NCI-H524 treated with DMSO at 0.1 percent for 48 hours (cell line): ENCODE measurements at regions not wholly inside any gene's neighbourhood (a gene's known extent, or its start where the extent isn't known, plus 50 kb on each side); places are given as distances from the start of the nearest gene placed in this dataset.
"Not testable (repeated sequence)": the region's sequence is repeated elsewhere in the genome, so short reads cannot be mapped to it uniquely, and the experiment has no call there.

Experiments used
- DNase-seq: peaks from one replicate; lab custom pipeline; 2025; lab: John Stamatoyannopoulos, UW

DNA sequence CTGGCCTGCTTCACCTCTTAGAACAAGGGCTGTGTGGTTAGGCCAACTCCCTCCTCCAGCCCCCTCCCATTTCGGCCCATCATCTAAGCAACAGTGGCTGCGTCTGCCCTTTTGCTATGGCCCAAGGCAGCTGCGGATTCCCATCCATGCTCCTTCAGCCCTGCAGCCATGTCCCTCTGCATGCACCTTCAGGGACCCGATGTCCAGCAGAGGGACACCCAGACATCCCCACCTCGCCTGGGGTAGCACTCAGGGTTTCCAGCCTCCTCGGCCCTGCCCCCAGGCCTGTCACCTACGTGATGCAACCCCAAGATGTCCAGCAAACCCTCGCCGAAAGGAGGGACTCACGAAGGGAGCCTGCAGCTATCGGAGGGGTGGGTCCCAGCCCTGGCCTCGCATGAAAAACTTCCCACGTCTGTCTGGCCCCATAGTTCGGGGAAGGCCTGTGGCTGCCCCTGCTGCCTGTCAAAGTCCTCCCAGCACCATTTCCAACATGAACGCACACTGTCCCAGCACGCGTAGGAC lies 194.4 kb downstream of the CTTN start:
- DNase-seq = no peak

DNA sequence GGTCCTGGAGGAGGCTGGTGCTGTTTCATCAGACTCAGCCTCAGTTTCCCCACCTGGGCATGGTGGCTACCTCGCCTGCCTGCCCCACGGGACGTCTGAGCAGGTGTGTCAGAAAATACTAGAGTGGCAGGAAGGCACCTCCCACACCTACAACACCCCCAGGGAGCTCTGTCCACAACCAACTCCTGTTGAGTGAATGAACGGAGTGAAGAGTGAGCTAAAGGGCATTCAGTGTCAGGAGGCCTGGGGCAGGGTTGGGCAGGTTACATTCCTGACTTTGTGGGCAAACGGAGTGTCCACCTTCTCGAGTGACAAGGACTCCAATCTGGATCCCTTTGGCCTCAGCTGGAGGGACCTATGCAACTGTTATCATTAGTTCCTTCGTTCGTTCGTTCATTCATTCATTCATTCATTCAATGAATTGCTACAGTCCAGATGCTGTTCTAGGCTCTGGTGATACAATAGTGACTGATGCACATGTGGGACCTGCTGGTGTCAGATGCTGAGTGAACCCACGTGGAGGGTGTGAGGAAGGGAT lies 195.2 kb downstream of the CTTN start:
- DNase-seq = no peak

DNA sequence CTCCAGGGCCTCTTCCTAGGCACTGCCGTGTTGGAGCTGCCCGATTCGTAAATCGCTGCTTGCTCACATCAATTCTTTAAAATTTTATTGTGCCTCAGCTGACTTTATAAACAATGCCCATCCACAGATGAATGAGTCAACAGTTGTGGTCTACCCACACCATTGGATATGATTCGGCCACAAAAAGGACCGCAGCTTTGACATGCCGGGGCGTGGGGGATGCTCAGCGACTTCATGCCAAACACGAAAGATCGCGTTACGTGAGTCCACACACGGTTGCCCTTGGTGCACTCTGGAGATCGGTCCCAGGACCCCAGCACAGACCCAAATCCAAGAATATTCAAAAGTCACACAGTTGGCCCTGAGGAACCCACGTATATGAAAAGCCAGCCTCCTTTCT lies 195.7 kb downstream of the CTTN start:
- no peak for DNase-seq

DNA sequence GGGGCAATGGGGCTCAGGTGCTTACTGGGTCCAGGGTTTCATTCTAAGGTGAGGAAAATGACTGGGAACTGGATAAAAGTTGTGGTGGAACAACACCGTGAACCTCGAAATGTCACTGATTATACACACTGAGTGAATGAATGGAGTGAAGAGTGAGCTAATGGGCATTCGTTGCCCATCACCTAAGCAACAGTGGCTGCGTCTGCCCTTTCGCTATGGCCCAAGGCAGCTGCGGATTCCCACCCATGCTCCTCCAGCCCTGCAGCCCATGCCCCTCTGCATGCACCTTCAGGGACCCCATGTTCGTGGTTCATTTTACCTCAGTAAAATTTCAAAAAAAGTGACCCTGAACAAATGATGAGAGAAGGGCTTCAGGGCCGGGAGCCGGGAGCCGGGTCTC lies 196.3 kb downstream of the CTTN start:
- DNase-seq = no peak

DNA sequence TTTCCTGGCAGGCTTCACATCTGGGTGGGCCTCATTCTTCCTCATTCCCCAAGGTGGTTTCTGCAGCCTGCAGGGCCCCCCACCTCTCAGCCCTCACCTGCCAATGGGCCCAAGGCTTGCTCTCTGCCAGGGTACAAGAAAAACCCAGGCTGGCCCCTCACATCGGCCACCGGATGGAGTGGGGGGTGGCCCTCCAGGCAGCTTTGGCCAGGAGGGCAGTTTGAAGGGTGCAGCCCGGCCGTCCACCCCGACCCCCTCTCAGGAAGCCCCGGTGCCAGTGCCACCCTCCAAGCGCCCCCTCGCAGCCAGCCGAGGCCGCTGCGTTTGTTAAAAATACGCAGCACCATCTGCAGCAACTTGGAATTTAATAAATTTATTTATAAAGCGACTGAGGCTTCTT lies 196.7 kb downstream of the CTTN start:
- DNase-seq = no peak

DNA sequence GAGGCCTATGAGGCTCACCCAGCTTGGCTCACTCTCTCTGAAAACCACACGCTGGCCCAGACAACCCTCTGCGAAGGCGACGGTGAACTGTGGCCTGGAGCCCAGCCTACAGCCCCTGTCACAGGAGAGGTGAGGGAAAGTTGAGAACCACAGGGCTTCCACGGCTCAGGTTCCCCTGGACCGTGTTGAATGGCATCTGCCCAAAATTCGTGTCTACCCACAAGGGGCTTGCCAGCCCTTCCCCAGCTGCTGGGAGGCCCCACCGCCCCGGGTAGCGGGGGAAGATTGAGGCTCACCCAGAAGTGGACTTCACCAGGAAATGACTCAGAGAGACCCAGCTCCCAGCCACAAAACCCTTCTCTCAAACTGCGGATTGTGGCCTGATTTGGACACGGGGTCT lies 197.1 kb downstream of the CTTN start:
- DNase-seq = no peak

DNA sequence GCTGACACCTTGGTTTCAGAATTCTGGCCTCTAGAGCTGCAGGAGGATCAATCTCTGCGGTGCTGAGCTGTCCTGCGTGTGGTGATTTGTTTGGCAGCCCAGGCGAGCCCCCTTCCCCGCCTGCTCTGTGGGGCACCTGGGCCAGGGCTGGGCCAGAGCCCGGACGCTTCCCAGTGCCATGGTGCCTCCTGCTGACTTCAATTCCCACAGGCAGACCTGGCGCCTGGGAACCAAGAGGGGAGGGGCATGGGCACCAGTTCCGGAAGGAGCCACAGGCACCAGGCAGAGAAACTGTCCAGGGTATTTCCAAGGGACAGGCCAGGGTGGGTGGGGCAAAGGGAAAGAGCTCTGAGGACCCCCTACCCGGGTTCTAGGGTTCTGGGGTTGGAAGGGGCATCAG lies 197.8 kb downstream of the CTTN start:
- no peak for DNase-seq

DNA sequence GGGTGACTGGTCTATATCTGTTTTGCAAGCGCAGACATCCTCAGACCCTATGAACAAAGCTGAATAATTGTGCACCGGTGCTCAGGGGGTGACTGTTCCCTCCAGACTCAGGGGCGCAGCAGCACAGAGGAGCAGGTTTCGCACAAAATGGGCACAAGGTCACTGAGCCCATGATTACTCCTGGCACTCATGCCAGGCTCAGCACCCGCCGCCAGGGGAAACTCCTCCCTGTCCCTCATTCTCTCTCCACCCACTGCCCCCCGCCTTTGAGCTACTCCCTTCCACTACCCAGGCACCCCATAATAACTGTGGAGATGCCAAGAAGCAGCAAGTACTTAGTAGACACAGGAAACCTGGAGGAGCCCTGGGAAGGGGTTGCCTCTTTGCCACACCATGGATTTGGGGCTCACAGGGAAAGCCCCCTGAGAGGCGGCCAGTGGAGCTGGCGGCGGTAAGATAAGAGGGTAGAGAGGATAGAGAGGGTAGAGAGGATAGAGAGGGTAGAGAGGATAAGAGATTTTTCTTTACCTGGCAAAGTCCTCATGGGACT lies 198.8 kb downstream of the CTTN start:
- no peak for DNase-seq

DNA sequence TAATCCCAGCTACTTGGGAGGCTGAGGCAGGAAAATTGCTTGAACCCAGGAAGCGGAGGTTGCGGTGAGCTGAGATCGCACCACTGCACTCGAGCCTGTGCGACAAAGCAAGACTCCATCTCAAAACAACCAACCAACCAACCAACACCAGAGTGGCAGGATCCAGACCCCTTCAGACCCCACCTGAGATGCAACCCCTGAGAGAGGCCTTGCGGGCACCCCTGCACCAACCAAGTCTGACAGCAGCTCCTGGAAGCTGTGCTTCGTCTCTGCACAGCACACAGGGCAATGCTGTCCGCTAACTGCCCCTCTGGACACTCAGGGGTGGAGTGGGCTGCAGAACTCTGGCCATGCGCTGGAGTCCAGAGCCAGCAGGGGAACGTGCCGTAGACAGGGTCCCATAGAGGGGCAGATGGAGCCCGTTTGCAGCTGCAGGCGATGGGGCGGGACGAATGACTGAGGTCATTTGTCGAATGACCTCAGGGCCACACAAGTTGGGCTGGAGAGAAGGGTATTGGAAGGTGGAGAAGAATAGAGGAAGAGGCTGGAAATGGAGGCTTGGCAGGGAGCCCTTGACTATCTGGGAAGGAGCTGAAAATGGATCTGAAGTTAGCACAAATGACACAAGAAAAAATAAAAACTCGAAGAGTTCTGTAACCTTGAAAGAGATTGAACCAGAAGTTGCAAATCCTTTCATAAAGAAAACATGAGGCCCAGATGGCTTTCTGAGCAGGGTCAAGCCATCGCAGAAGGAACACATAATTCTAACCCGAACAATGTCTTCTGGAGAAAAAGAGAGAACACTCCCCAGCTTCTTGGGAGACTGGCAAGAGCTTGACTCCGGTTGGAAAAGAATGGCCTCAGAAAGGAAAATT lies 199.7 kb downstream of the CTTN start:
- no peak for DNase-seq

DNA sequence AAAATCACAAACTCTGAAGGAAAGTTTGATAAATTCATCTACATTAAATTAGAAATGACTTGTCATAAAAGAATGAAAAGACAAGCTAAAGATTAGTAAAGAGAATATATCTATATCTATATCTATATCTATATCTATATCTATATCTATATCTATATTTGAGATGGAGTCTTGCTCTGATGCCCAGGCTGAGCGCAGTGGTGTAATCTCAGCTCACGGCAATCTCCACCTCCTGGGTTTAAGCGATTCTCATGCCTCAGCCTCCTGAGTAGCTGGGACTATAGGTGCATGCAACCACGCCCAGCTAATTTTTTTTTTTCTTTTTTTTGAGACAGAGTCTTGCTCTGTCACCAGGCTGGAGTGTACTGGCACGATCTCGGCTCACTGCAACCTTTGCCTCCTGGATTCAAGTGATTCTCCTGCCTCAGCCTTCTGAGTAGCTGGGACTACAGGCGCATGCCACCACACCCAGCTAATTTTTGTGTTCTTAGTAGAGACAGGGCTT lies 202.6 kb downstream of the CTTN start:
- DNase-seq = not testable (repeated sequence)

DNA sequence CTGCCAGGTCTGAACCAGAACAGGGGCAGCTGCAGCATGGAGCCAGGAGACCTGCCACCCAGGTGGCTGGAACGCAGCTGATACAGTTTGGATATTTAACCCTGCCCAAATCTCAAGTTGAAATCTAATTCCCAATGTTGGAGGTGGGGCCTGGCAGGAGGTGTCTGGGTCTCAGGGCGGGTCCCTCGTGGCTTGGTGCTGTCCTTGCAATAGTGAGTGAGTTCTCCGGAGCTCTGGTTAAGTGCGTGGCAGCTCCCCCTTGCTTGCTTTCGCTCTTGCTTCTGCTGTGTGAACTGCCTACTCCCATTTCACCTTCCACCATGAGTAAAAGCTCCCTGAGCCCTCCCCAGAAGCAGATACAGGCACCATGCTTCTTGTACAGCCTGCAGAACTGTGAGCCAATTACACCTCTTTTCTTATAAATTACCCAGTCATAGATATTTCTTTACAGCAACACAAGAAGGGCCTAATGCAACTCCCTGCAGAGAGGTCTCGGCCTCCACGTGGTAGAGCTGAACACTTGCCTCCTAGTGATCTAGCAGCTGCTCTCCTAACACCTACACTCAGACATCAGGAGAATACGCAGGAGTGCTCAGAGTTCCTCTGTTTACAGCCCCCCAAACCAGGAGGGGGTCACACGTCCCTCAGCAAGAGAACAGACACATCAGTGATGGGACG lies 203.7 kb downstream of the CTTN start:
- no peak for DNase-seq

DNA sequence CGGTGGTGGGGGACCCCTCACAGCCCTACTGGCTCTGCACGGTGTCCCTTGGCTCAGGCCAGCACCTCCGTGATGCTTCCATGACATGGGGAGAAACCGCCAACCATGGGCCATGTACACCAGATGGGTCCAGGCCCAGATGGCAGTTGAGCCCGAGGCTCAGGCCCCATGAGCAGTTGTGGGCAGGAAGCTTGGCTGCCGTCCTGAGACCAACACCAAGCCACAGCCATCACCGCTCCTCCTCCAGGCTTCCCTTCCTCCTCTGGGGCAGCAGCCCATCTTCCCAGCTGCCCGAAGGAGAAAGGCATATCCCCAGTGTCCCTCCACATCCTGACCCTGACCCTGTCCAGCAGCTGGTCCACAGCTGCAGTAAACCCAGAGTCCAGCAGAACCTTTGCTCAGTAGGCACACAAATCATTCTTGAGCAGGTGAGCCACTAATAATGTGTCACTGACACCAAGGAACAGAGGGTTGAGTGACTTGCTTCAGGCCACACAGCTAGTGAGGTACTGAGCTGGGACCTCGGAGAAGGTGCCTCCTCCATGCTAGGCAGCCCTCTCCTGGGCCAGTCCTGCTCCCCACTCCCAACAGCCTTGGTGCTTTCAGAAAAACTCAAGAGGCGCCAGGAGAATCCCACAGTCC lies 204.9 kb downstream of the CTTN start:
- no peak for DNase-seq

DNA sequence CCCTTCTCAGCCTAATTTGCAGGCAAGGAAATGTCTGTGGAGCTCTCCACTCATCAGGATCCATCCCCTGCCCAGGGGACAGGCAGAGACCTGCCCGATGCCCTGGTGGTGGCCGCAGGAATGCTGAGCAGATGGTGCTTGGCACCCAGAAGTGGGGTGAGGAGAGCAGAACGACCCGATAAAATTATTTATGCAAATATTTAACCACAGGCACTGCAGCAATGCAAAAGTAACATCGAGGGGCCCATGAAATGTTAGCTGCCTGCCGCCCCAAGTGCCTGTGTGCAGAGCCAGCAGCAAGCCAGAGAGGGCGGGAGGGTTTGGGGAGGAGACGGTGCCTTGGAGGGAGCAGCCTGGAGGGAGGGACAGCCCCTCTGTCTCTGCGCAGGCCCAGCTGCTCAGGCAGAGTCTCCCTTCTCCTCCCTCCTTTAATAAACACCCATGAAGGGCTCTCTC lies 205.5 kb downstream of the CTTN start:
- no peak for DNase-seq

DNA sequence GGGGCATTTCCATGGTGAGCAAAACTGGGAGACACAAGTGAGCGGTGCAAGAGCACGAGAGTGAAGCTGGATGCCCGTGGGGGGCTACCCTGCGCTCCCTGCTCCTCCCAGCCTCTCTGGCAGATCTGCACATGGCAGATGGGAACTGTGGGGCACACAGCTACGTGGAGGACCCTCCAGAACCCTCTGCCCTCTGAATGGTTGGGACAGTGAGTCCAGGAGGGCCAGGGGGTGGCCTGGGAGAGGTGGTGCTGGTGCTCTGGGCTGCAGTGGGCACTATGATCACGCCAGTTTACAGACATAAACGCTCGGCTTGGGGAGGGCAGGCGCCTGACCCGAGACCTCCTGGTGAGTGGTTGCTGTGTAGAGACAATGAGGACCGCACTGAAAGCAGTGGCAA lies 205.9 kb downstream of the CTTN start:
- DNase-seq = no peak

DNA sequence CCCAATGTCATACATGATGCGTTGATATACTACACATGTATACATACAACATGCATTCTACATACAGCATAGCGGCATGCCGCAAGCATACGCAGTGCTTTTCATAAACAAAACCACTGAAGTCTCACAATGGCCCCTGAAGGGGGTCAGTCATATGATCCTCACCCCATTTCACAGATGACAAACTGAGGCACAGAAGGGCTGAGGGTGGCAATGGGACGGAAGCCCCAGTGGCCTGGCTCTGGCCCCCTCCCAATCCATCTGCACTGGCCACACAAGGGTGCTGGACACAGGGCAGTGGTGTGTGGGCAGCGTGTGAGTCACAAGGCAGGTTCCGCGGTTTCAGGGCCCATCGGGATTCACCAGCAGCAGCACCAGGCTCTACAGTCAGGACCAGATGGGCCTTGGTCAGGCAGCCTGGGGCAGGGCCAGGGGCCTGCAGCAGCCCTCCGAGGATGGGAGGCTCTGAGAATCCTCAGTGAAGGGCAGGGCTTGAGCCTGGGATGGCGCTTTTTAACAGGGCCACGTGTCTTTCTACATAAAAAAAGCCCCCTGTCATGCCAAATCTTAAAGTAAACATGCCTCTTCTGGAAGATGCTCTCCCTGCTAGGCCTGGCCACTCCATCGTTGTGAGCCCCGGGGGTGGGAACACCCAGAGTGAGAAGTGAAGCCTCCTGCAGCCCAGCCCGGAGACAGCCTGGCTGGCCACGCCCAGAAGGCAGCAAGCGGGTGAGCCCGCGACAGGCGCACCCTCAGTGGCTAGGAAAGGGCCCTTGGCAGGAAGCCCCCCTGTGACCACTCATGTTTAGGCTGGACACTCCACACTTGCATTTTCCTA lies 206.5 kb downstream of the CTTN start:
- DNase-seq = no peak

DNA sequence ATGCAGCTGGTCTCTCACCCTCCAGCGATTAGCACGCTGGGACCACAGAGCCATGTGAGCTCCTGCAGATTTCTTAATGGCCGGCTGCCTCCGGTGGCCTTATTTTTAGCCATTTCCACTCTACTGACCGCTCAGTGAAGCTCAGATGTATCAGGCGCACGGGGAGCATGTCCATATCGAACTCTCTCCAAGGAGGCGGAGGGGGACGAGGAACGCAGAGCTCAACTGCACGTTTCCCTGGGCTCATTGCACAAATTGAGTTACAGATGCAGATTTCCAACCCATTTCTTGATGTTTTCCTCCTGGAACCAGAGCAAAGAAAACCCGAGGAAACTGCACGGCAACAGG lies 207.1 kb downstream of the CTTN start:
- DNase-seq = no peak

DNA sequence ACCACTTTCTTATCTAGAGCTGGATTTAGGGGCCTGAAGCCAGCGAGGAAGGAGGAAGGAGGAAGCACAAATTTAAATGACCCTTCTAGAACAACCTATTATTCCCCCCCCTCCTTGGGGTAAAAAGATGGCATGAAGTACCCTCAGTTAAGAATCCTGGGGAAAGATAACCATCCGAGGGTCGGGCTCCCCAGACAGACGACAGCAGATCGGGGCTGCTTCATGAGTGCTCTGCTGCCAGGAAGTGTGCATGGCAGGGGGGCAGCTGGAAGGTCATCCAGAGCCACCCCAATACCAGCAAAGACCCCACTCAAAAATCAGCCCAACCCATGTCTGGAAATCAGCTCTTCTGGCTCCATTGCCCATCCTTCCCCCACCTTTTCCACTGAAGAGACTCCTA lies 207.5 kb downstream of the CTTN start:
- DNase-seq = no peak

DNA sequence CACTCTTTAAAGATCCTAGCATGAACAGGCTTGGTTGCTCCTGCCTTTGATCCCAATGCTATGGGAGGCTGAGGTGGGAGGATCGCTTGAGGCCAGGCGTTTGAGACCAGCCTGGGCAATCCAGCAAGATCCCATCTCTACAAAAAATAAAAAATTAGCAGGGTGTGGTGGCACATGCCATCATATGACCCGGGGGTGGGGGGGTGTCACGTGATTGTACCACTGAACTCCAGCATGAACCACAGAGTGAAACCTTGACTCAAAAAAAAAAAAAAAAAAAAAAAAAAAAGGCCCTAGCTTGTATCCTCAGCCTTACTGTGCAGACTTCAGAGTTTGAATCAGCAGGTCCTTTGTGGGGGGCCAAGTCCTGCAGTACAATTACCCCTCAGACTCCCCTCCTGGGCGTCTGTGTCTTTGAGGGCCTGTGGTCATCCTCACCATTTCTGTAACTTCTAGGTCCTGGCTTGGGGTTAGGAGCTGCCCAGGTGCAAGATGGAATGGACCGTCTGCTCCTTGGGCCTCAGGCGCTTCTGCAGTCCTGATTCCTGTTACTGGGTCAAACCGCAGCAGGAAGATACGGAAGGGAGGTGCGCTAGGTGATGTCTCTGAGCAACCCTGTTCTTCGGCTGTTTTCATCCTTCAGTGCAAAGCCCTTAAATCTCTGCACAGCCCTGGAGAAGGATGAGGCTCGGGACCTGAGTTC lies 208.1 kb downstream of the CTTN start:
- DNase-seq = no peak

DNA sequence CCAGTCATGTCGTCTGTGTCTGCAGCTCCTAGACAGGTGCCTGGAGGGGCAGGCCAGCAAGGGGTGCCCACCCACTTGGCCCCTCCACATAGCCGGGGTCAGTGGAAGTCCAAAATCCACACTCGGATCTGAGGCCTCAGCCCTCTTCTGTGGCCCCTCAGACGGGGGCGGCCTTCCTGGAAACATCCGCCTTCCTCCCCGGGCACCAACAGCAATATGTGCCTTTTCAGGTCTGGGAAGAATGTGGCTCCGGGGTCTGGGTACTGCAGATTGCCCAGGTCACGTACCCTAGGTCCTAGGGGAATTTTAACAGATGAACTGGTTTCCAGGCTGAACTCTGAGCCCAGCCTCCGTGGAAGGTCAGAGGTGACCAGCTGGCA lies 208.6 kb downstream of the CTTN start:
- no peak for DNase-seq

DNA sequence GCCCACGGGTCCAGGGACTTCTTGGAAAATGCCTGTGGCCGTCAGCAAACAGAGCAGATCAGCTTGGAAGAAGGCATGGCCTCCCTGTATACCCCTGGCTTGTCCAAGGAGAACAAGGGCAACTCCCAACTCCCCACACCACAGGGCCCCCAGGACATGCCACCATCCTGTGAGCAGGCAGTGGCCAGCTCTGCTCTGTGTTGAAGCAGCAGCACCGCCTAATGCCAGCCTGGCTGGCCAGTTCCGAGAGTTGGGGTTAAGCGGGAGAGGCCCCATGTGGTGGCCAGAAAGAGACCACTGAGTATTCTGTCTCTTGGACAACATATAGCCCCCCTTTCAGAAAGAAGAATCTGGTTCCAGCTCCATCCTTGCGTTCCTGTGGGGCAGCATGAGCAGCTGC lies 209.2 kb downstream of the CTTN start:
- no peak for DNase-seq
